ENCODE measurements at regions not wholly inside any gene's neighbourhood (a gene's known extent, or its start where the extent isn't known, plus 50 kb on each side); places are given as distances from the start of the nearest gene placed in this dataset.

- Histone ChIP-seq H3K36me3 (ENCODE audit: control insufficient read depth, insufficient read depth, low read length) (no peaks in the 10 kb centered on the region), H3K27me3 (ENCODE audit: control insufficient read depth, insufficient read depth, low read length) (no peaks in the 10 kb centered on the region)
- TF ChIP-seq CTCF (IDR thresholded peaks at IDR 0.05; ENCODE audit: insufficient read depth, low read length, poor library complexity, severe bottlenecking) = no peak
Observed at GRCh38 chr4:135274416-135274815, 1072.8 kb upstream of the PABPC4L start.

DNA sequence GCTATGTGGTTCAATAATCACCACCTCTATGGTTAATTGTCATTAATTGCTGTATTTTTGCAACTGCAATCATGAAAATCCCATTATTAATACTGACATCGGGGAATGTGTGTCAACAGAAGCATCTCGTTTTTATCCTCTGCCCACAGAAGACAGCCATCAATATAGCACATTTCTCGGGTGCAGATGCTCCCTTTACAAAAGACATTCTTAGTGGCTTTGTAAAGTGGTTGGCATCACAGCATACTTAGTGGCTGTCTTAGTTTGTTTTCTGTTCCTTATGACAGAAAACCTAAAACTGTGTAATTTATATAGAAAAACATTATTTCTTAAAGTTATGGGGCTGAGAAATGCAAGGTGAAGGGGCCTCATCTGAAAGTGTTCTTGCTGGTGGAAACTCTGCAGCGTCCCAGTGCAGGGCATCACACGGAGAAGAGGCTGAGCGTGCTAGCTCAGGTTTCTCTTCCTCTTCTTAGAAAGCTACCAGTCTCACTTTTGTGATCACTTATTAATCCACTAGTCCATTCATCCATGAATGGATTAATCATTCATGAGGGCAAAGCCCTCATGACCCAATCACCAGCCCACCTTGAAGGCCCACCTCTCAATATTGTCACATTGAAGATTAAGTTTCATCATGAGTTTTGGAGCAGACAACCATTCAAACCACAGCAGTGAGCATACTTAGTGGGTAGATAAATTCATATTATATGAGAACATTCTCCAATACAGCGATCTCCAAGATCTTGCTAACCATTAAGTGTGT is 1067.7 kb upstream of the PABPC4L start:
- no peaks in the 10 kb centered on the region for H3K36me3 ChIP-seq (ENCODE audit: control insufficient read depth, insufficient read depth, low read length)
- H3K27me3 ChIP-seq (ENCODE audit: control insufficient read depth, insufficient read depth, low read length) = no peaks in the 10 kb centered on the region
- H3K4me3 ChIP-seq (ENCODE audit: low read depth, low read length) = no peak overlapping the region
- TF ChIP-seq CTCF (IDR thresholded peaks at IDR 0.05; ENCODE audit: insufficient read depth, low read length, poor library complexity, severe bottlenecking) = no peak
- no peak for DNase-seq (ENCODE audit: low read depth)

More at GRCh38 chr4:135274416-135274815, 1072.8 kb upstream of the PABPC4L start:
- no peak overlapping the region for H3K4me3 ChIP-seq (ENCODE audit: low read depth, low read length)
- DNase-seq (ENCODE audit: low read depth) = no peak

DNA sequence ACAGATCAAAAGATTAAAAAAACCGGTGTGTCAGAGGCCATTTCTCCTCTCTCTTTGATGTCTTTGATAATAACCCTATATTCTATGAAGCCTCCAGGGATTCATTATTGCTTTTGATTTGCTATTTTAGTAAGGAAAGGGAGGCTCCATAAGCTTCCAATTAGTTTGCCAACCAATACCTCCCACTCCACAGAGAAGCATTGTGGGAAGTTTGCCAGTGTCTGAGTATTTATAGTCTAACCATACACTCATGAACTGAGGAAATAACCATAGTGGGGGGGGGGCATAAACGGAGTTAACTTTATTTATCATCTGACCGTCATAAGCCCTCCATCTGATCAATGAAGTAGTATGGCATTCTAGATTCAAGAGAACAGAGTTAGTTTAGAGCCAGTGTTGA is 1066.8 kb upstream of the PABPC4L start:
- no peaks in the 10 kb centered on the region for H3K36me3 ChIP-seq (ENCODE audit: control insufficient read depth, insufficient read depth, low read length)
- no peaks in the 10 kb centered on the region for H3K27me3 ChIP-seq (ENCODE audit: control insufficient read depth, insufficient read depth, low read length)
- TF ChIP-seq CTCF (IDR thresholded peaks at IDR 0.05; ENCODE audit: insufficient read depth, low read length, poor library complexity, severe bottlenecking) = no peak
- DNase-seq (ENCODE audit: low read depth) = no peak
- H3K4me3 ChIP-seq (ENCODE audit: low read depth, low read length) = no peak overlapping the region

DNA sequence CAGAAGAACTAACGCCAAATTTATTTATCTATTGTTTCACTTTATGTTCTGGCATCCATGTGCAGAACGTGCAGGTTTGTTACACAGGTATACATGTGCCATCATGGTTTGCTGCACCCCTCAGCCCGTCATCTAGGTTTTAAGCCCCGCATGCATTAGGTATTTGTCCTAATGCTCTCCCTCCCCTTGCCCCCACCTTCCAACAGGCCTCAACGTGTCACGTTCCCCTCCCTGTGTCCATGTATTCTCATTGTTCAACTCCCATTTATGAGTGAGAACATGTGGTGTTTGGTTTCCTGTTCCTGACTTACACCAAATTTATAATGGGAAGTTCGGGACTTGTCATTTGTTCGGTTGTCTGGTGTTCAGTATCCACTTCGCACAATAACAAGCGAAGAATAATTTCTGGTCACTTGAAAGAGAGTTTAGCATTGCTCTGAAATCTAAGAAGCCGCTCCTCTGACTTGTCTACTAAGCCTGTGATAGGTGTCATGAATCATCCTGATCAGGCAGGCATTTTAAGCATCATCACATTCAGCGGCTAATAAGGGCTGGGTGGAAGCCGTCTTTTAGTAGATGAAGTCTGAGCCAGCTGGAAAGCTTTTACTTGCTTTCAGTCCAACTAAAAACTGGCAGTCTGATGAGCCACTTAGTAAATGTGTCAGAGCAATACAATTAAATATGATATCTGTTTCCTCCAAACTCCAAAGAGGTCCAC is 1065.7 kb upstream of the PABPC4L start:
- H3K4me3 ChIP-seq (ENCODE audit: low read depth, low read length) = no peak overlapping the region
- H3K36me3 ChIP-seq (ENCODE audit: control insufficient read depth, insufficient read depth, low read length) = no peaks in the 10 kb centered on the region
- H3K27me3 ChIP-seq (ENCODE audit: control insufficient read depth, insufficient read depth, low read length) = no peaks in the 10 kb centered on the region
- no peak for TF ChIP-seq CTCF (IDR thresholded peaks at IDR 0.05; ENCODE audit: insufficient read depth, low read length, poor library complexity, severe bottlenecking)
- DNase-seq (ENCODE audit: low read depth) = no peak

GRCh38 chr4:135256111-135256510 is 1054.5 kb upstream of the PABPC4L start:
- Histone ChIP-seq H3K4me3 (ENCODE audit: low read depth, low read length) (no peak overlapping the region), H3K36me3 (ENCODE audit: control insufficient read depth, insufficient read depth, low read length) (no peaks in the 10 kb centered on the region), H3K27me3 (ENCODE audit: control insufficient read depth, insufficient read depth, low read length) (no peaks in the 10 kb centered on the region)
- no peak for TF ChIP-seq CTCF (IDR thresholded peaks at IDR 0.05; ENCODE audit: insufficient read depth, low read length, poor library complexity, severe bottlenecking)
- DNase-seq (ENCODE audit: low read depth) = no peak

Data from kidney epithelial cell (primary cell).